IMR-90 (cell line): ENCODE measurements at regions not wholly inside any gene's neighbourhood (a gene's known extent, or its start where the extent isn't known, plus 50 kb on each side); places are given as distances from the start of the nearest gene placed in this dataset.

ENCODE experiments used
- ATAC-seq: fragments of 200-7000 bp; cut with Tn5 transposase; 2 replicates; pipeline ENCODE4 v1.9.1; 2020; ENCODE audit warnings: low read depth, mild to moderate bottlenecking, moderate library complexity
- BruUV-seq: library from RNA; stranded (reverse); fragments of 400-500 nt; replicated peaks from 2 replicates; lab custom pipeline; 2021; lab: Mats Ljungman, UMichigan
- CTCF ChIA-PET: fragments of 300-600 bp; formaldehyde crosslinking; extraction: SDS; loops from one replicate; lab custom pipeline; 2021; ENCODE audit warnings: antibody characterized with exemption; lab: Yijun Ruan, JAX
- POLR2A ChIA-PET: fragments of 300-600 bp; sonication (Branson Sonifier 250); formaldehyde crosslinking; loops from one replicate; lab custom pipeline; 2022; ENCODE audit warnings: antibody characterized with exemption; ENCODE audit not compliant: unreplicated experiment; lab: Charles Lee
- DNase-seq: peaks from one replicate; pipeline ENCODE4 v3.0.0; 2013
- H2AFZ ChIP-seq: replicated peaks from 2 replicates; pipeline ENCODE3; 2013; ENCODE audit warnings: low read length, mild to moderate bottlenecking; ENCODE audit not compliant: poor library complexity
- H2AK5ac ChIP-seq: 2 replicates; pipeline ENCODE4 v1.6.1; 2013; ENCODE audit warnings: low read depth, low read length, inconsistent platforms
- H2AK9ac ChIP-seq: replicated peaks from 2 replicates; pipeline ENCODE3; 2013; ENCODE audit warnings: mild to moderate bottlenecking, low read depth, low read length, moderate library complexity; ENCODE audit not compliant: poor library complexity
- H2BK120ac ChIP-seq: 2 replicates; pipeline ENCODE4 v1.6.1; 2013; ENCODE audit warnings: low read depth, low read length, inconsistent platforms
- H2BK15ac ChIP-seq: 3 replicates; pipeline ENCODE4 v1.6.1; 2013; ENCODE audit warnings: low read depth, low read length, inconsistent platforms
- H2BK20ac ChIP-seq: 2 replicates; pipeline ENCODE4 v1.6.1; 2013; ENCODE audit warnings: low read depth, mild to moderate bottlenecking, inconsistent platforms, low read length, moderate library complexity
- H2BK5ac ChIP-seq: 2 replicates; pipeline ENCODE4 v1.6.1; 2013; ENCODE audit warnings: mild to moderate bottlenecking, low read depth, low read length, inconsistent platforms; ENCODE audit not compliant: poor library complexity, severe bottlenecking
- H3K14ac ChIP-seq: replicated peaks from 2 replicates; pipeline ENCODE4 v1.6.1; 2013; ENCODE audit warnings: low read depth, low read length, inconsistent platforms
- H3K18ac ChIP-seq: 2 replicates; pipeline ENCODE4 v1.6.1; 2013; ENCODE audit warnings: low read depth, low read length, control low read depth
- H3K23ac ChIP-seq: 2 replicates; pipeline ENCODE4 v1.6.1; 2013; ENCODE audit warnings: low read depth, low read length, inconsistent platforms
- H3K27ac ChIP-seq: 2 replicates; pipeline ENCODE4 v1.5.1; 2013; ENCODE audit warnings: mild to moderate bottlenecking, control low read depth, low read length; ENCODE audit not compliant: insufficient read depth
- H3K27me3 ChIP-seq: 2 replicates; pipeline ENCODE4 v1.6.1; 2013; ENCODE audit warnings: low read length; ENCODE audit not compliant: control insufficient read depth, insufficient read depth
- H3K36me3 ChIP-seq: 2 replicates; pipeline ENCODE4 v1.6.1; 2013; ENCODE audit warnings: low read length, mixed read lengths; ENCODE audit not compliant: control insufficient read depth, insufficient read depth
- H3K4ac ChIP-seq: 2 replicates; pipeline ENCODE4 v1.6.1; 2013; ENCODE audit warnings: low read depth, low read length, inconsistent platforms
- H3K4me1 ChIP-seq: 2 replicates; pipeline ENCODE4 v1.6.1; 2013; ENCODE audit warnings: low read length, mixed read lengths; ENCODE audit not compliant: control insufficient read depth, insufficient read depth
- H3K4me2 ChIP-seq: 2 replicates; pipeline ENCODE4 v1.6.1; 2013; ENCODE audit warnings: low read depth, mild to moderate bottlenecking, control low read depth, low read length, moderate library complexity
- H3K4me3 ChIP-seq: 2 replicates; pipeline ENCODE4 v1.5.1; 2013; ENCODE audit warnings: low read depth, mild to moderate bottlenecking, control low read depth, low read length, moderate library complexity; ENCODE audit not compliant: insufficient read depth
- H3K56ac ChIP-seq: 2 replicates; pipeline ENCODE4 v1.6.1; 2013; ENCODE audit warnings: low read length, inconsistent platforms; ENCODE audit not compliant: insufficient read depth; ENCODE audit errors: extremely low read depth
- H3K79me1 ChIP-seq, 2 experiments: 2 replicates each; pipeline ENCODE4 v1.6.1; 2013; ENCODE audit warnings: low read length in 2 of 2, inconsistent platforms in 1 of 2, low read depth in 1 of 2
- H3K9ac ChIP-seq: 2 replicates; pipeline ENCODE4 v1.6.1; 2013; ENCODE audit warnings: low read depth, low read length, control low read depth
- H3K9me1 ChIP-seq: 2 replicates; pipeline ENCODE4 v1.6.1; 2013; ENCODE audit warnings: low read length, inconsistent platforms; ENCODE audit not compliant: insufficient read depth
- H3K9me3 ChIP-seq: 2 replicates; pipeline ENCODE4 v1.6.1; 2013; ENCODE audit warnings: low read length; ENCODE audit not compliant: control insufficient read depth, insufficient read depth
- H4K20me1 ChIP-seq: 2 replicates; pipeline ENCODE4 v1.6.1; 2013; ENCODE audit warnings: low read length, inconsistent platforms; ENCODE audit not compliant: insufficient read depth
- H4K5ac ChIP-seq: 2 replicates; pipeline ENCODE4 v1.6.1; 2013; ENCODE audit warnings: mild to moderate bottlenecking, low read depth, low read length, control low read depth
- H4K8ac ChIP-seq, 2 experiments: 2 replicates each; pipeline ENCODE4 v1.6.1; 2013; ENCODE audit warnings: low read depth in 2 of 2, low read length in 2 of 2, control low read depth in 1 of 2, inconsistent platforms in 1 of 2
- H4K91ac ChIP-seq: 2 replicates; pipeline ENCODE4 v1.6.1; 2013; ENCODE audit warnings: low read depth, low read length, inconsistent platforms; ENCODE audit not compliant: insufficient read depth
- BHLHE40 ChIP-seq: fragments of 150-350 bp; IDR thresholded peaks from 2 replicates; pipeline ENCODE4 v1.6.1; 2016; ENCODE audit warnings: mild to moderate bottlenecking, low read depth, low read length
- CHD1 ChIP-seq: IDR thresholded peaks from 2 replicates; pipeline ENCODE4 v1.6.1; 2012; ENCODE audit warnings: low read depth, low read length, improper control_type of control experiment
- POLR2A ChIP-seq: IDR thresholded peaks from 2 replicates; pipeline ENCODE4 v1.6.1; 2012; ENCODE audit warnings: mild to moderate bottlenecking, low read depth, low read length
- RAD21 ChIP-seq: IDR thresholded peaks from 2 replicates; pipeline ENCODE4 v1.6.1; 2012; ENCODE audit warnings: low read length, improper control_type of control experiment
- RCOR1 ChIP-seq: IDR thresholded peaks from 2 replicates; pipeline ENCODE4 v1.6.1; 2012; ENCODE audit warnings: mild to moderate bottlenecking, low read length, improper control_type of control experiment; ENCODE audit not compliant: insufficient replicate concordance
- WGBS, 2 experiments: methylation state at CpG; one replicate each; pipeline versions ENCODE4 v1.1.5 to v1.1.7; 2013; ENCODE audit warnings: missing lambda C conversion rate in 2 of 2; ENCODE audit not compliant: insufficient read length in 1 of 2; ENCODE audit errors: extremely low coverage in 2 of 2; 5-methylcytosine and 5-hydroxymethylcytosine counted together
- dilution Hi-C: fragments of 300-500 bp; cut with HindIII; formaldehyde crosslinking; loops from one replicate; pipeline ENCODE4 v1.14.3; 2018; ENCODE audit warnings: low sequenced_read_pairs; ENCODE audit not compliant: unreplicated experiment
- in situ Hi-C: fragments of 300-500 bp; cut with MboI; formaldehyde crosslinking; loops from 3 replicates; pipeline ENCODE4 v1.14.3; 2019; ENCODE audit warnings: low sequenced_read_pairs, inconsistent platforms, mixed read lengths
- intact Hi-C: fragments of 100-400 bp; cut with micrococcal nuclease; formaldehyde crosslinking; loops from 2 replicates; pipeline ENCODE4 v1.10.0; 2022
- TF ChIP-seq, protein P1 (sequence below): conservative IDR thresholded peaks from 2 replicates; pipeline ENCODE4 v1.5.1; 2012; ENCODE audit warnings: mild to moderate bottlenecking, low read depth, low read length, improper control_type of control experiment

DNA sequence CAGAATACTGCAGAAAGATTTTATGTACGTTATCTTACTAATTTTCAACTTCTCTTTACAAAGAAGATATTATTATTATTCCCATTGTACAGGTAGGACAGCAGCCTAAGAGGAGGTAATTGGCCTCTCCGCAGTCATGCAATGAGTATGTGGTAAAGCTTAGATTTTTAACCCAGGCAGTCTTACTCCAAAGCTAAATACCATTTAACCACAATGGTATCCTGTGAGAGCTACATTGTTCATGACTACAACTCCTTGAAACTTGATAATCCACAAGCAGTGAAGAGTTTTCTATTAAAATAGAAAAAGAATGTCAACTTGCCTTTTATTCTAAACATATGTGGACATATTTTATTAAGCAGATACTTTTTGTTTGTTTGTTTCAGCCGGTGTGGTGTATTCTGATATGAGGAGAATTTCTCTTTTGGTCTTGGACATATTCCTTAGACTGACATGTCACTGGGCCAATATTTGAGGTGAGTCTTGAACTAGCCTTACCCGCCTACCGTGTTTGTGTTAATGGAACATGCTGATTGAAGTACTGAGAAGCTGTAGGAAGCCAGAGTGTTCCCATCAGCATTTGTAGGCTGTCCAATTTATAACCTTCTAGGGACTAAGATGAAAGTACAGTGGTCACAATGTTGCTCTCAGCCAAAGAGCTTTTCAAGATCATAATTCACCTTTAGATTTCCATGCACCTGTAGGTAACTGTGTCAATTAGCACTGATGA is 293.9 kb upstream of the DCC start:
- no peak overlapping the region for H3K14ac ChIP-seq
- CTCF ChIA-PET: no interaction called here
- H3K79me1 ChIP-seq: no peaks in the 10 kb centered on the region
- H3K36me3 ChIP-seq: no peaks in the 10 kb centered on the region
- H4K5ac ChIP-seq: no peak overlapping the region
- BruUV-seq: no TSS peak
- H3K18ac ChIP-seq: no peak overlapping the region
- no peak overlapping the region for H4K91ac ChIP-seq
- H4K20me1 ChIP-seq: no peaks in the 10 kb centered on the region
- no peak overlapping the region for H3K9ac ChIP-seq
- no peak for TF ChIP-seq CHD1
- TF ChIP-seq, protein P1, sequence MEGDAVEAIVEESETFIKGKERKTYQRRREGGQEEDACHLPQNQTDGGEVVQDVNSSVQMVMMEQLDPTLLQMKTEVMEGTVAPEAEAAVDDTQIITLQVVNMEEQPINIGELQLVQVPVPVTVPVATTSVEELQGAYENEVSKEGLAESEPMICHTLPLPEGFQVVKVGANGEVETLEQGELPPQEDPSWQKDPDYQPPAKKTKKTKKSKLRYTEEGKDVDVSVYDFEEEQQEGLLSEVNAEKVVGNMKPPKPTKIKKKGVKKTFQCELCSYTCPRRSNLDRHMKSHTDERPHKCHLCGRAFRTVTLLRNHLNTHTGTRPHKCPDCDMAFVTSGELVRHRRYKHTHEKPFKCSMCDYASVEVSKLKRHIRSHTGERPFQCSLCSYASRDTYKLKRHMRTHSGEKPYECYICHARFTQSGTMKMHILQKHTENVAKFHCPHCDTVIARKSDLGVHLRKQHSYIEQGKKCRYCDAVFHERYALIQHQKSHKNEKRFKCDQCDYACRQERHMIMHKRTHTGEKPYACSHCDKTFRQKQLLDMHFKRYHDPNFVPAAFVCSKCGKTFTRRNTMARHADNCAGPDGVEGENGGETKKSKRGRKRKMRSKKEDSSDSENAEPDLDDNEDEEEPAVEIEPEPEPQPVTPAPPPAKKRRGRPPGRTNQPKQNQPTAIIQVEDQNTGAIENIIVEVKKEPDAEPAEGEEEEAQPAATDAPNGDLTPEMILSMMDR: no peak
- TF ChIP-seq RCOR1: no peak
- TF ChIP-seq POLR2A: no peak
- no peak for TF ChIP-seq BHLHE40
- no peak for TF ChIP-seq RAD21
- no peak overlapping the region for H2BK20ac ChIP-seq
- ATAC-seq (no peak), DNase-seq (no peak)
- intact Hi-C loops (loop anchor here (10.0 kb wide), 1 partner anchor 59 kb away; no protein-coding TSS in a partner anchor), in situ Hi-C loops (no loop called here), dilution Hi-C loops (no loop called here)
- WGBS, 2 experiments: 53% methylated on average over 2 of the region's 5 CpGs; no CpG with 5 or more reads in 1 of the 2 experiments
- H3K56ac ChIP-seq: no peak overlapping the region
- peaks cover 4% of the 10 kb centered on the region for H3K9me3 ChIP-seq
- POLR2A ChIA-PET: no interaction called here
- no peak overlapping the region for H2BK15ac ChIP-seq
- H3K27ac ChIP-seq: no peak overlapping the region
- H3K27me3 ChIP-seq: no peaks in the 10 kb centered on the region
- H3K9me1 ChIP-seq: no peaks in the 10 kb centered on the region
- no peak overlapping the region for H2BK120ac ChIP-seq
- no peak overlapping the region for H3K4ac ChIP-seq
- H2AK5ac ChIP-seq: no peak overlapping the region
- H2AK9ac ChIP-seq: no peak overlapping the region
- H3K4me2 ChIP-seq: no peak overlapping the region
- no peaks in the 10 kb centered on the region for H3K4me1 ChIP-seq
- H3K23ac ChIP-seq: no peak overlapping the region
- H2AFZ ChIP-seq: no peak overlapping the region
- no peak overlapping the region for H2BK5ac ChIP-seq
- H4K8ac ChIP-seq: no peak overlapping the region
- H3K4me3 ChIP-seq: no peak overlapping the region
